ENCODE measurements at regions not wholly inside any gene's neighbourhood (a gene's known extent, or its start where the extent isn't known, plus 50 kb on each side); places are given as distances from the start of the nearest gene placed in this dataset.

- TF ChIP-seq CTCF (IDR thresholded peaks at IDR 0.05; ENCODE audit: insufficient read depth, low read depth, low read length, missing control alignments): no peak
- DNase-seq (ENCODE audit: low read depth): peak; percentile 50
- no peak overlapping the region for H3K4me3 ChIP-seq (ENCODE audit: low read length)
Observed at GRCh38 chr14:61152851-61153364, 128.2 kb downstream of the TMEM30B start.

GRCh38 chr14:61151251-61151650 lies 129.9 kb downstream of the TMEM30B start:
- no peak overlapping the region for H3K4me3 ChIP-seq (ENCODE audit: low read length)
- DNase-seq (ENCODE audit: low read depth): no peak
- TF ChIP-seq CTCF (IDR thresholded peaks at IDR 0.05; ENCODE audit: insufficient read depth, low read depth, low read length, missing control alignments): no peak

GRCh38 chr14:61150851-61151250 lies 130.3 kb downstream of the TMEM30B start:
- no peak for DNase-seq (ENCODE audit: low read depth)
- no peak for TF ChIP-seq CTCF (IDR thresholded peaks at IDR 0.05; ENCODE audit: insufficient read depth, low read depth, low read length, missing control alignments)

GRCh38 chr14:61149896-61150295 lies 131.2 kb downstream of the TMEM30B start:
- no peak for TF ChIP-seq CTCF (IDR thresholded peaks at IDR 0.05; ENCODE audit: insufficient read depth, low read depth, low read length, missing control alignments)
- H3K4me3 ChIP-seq (ENCODE audit: low read length): no peak overlapping the region
- DNase-seq (ENCODE audit: low read depth): no peak

More at GRCh38 chr14:61150851-61151250, 130.3 kb downstream of the TMEM30B start:
- H3K4me3 ChIP-seq (ENCODE audit: low read length): no peak overlapping the region

- no peak overlapping the region for H3K4me3 ChIP-seq (ENCODE audit: low read length)
- DNase-seq (ENCODE audit: low read depth): no peak
- TF ChIP-seq CTCF (IDR thresholded peaks at IDR 0.05; ENCODE audit: insufficient read depth, low read depth, low read length, missing control alignments): no peak
Observed at GRCh38 chr14:61148742-61149350, 132.3 kb downstream of the TMEM30B start.

- no peak for TF ChIP-seq CTCF (IDR thresholded peaks at IDR 0.05; ENCODE audit: insufficient read depth, low read depth, low read length, missing control alignments)
- no peak overlapping the region for H3K4me3 ChIP-seq (ENCODE audit: low read length)
- DNase-seq (ENCODE audit: low read depth): peak; percentile 75
Observed at GRCh38 chr14:61147831-61148549, 133.1 kb downstream of the TMEM30B start.

Measured in epithelial cell of esophagus (primary cell).